H1 (cell line): ENCODE measurements at regions not wholly inside any gene's neighbourhood (a gene's known extent, or its start where the extent isn't known, plus 50 kb on each side); places are given as distances from the start of the nearest gene placed in this dataset.

ENCODE experiments used
- CTCF ChIA-PET: fragments of 300-600 bp; sonication (Branson Sonifier 250); formaldehyde crosslinking; loops from one replicate; lab custom pipeline; 2021; ENCODE audit not compliant: partially characterized antibody; lab: Charles Lee
- POLR2A ChIA-PET: fragments of 300-600 bp; sonication (Branson Sonifier 250); formaldehyde crosslinking; loops from one replicate; lab custom pipeline; 2021; ENCODE audit warnings: inconsistent platforms; ENCODE audit not compliant: partially characterized antibody; lab: Charles Lee
- DNase-seq, 2 experiments: peaks; one replicate each; pipeline versions ENCODE4 v3.0.0 to v3.0.0-alpha.2; 2010 to 2022; ENCODE audit warnings: low spot score in 2 of 2, low read depth in 1 of 2, mixed read lengths in 1 of 2
- FAIRE-seq: peaks from 2 replicates; lab custom pipeline; 2011; peaks lifted over from hg19 to GRCh38; lab: Jason Lieb, UNC
- H2AFZ ChIP-seq: 2 replicates; pipeline ENCODE4 v1.8.1; 2012; ENCODE audit warnings: low read length, inconsistent platforms
- H2AK5ac ChIP-seq: 2 replicates; pipeline ENCODE4 v1.6.1; 2013; ENCODE audit warnings: low read depth, low read length
- H2BK120ac ChIP-seq: replicated peaks from 2 replicates; pipeline ENCODE3; 2013; ENCODE audit warnings: low read depth, low read length, inconsistent platforms
- H2BK12ac ChIP-seq: 2 replicates; pipeline ENCODE4 v1.6.1; 2013; ENCODE audit warnings: low read depth, low read length
- H2BK15ac ChIP-seq: 2 replicates; pipeline ENCODE4 v1.6.1; 2013; ENCODE audit warnings: low read length
- H2BK20ac ChIP-seq: 2 replicates; pipeline ENCODE4 v1.6.1; 2013; ENCODE audit warnings: low read length
- H2BK5ac ChIP-seq: 2 replicates; pipeline ENCODE4 v1.6.1; 2013; ENCODE audit warnings: low read depth, low read length
- H3K14ac ChIP-seq: 2 replicates; pipeline ENCODE4 v1.6.1; 2013; ENCODE audit warnings: inconsistent platforms; ENCODE audit not compliant: insufficient read length
- H3K18ac ChIP-seq: 2 replicates; pipeline ENCODE4 v1.6.1; 2013; ENCODE audit warnings: low read length; ENCODE audit errors: extremely low read depth
- H3K23ac ChIP-seq: 2 replicates; pipeline ENCODE4 v1.6.1; 2013; ENCODE audit warnings: inconsistent platforms; ENCODE audit not compliant: insufficient read length
- H3K23me2 ChIP-seq: 2 replicates; pipeline ENCODE4 v1.6.1; 2013; ENCODE audit warnings: low read depth, low read length
- H3K27ac ChIP-seq: 2 replicates; pipeline ENCODE4 v1.6.1; 2011; ENCODE audit warnings: low read depth, low read length, inconsistent platforms
- H3K27me3 ChIP-seq, 4 experiments: replicated peaks in 1 of 4; 1 replicate in 1 of 4; 2 replicates in 3 of 4; pipeline versions ENCODE4 v1.6.1 to v1.8.1; 2011 to 2013; ENCODE audit warnings: low read length in 3 of 4, mild to moderate bottlenecking in 3 of 4, inconsistent platforms in 2 of 4, mixed read lengths in 2 of 4, moderate library complexity in 1 of 4; ENCODE audit not compliant: control insufficient read depth in 3 of 4, insufficient read depth in 3 of 4; ENCODE audit errors: extremely low read depth in 1 of 4
- H3K36me3 ChIP-seq, 4 experiments: 2 replicates each; pipeline versions ENCODE4 v1.6.1 to v1.8.1; 2011 to 2013; ENCODE audit warnings: mild to moderate bottlenecking in 4 of 4, low read length in 3 of 4, moderate library complexity in 2 of 4, control low read depth in 1 of 4, inconsistent platforms in 1 of 4; ENCODE audit not compliant: insufficient read depth in 4 of 4, control insufficient read depth in 2 of 4
- H3K4ac ChIP-seq: replicated peaks from 2 replicates; pipeline ENCODE3; 2013; ENCODE audit warnings: low read length, low read depth, mixed read lengths, inconsistent platforms; ENCODE audit not compliant: insufficient read length
- H3K4me1 ChIP-seq, 4 experiments: replicated peaks in 1 of 4; 1 replicate in 1 of 4; 2 replicates in 3 of 4; pipeline versions ENCODE4 v1.6.1 to v1.8.1; 2011 to 2013; ENCODE audit warnings: low read length in 3 of 4, inconsistent platforms in 2 of 4, mixed read lengths in 1 of 4; ENCODE audit not compliant: insufficient read depth in 4 of 4, control insufficient read depth in 3 of 4
- H3K4me2 ChIP-seq, 2 experiments: 2 replicates each; pipeline versions ENCODE4 v1.6.1 to v1.8.1; 2011 to 2013; ENCODE audit warnings: low read depth in 2 of 2, low read length in 2 of 2, control low read depth in 1 of 2, inconsistent platforms in 1 of 2, mild to moderate bottlenecking in 1 of 2; ENCODE audit not compliant: insufficient read depth in 1 of 2
- H3K4me3 ChIP-seq, 4 experiments: fragments of 200-600, 300-600 bp in 1 of 4; sonication (generic), shearing (Covaris generic), sonication (Bioruptor Twin) in 1 of 4; 2 replicates each; pipeline versions ENCODE4 v1.5.1 to v1.8.1; 2011 to 2016; ENCODE audit warnings: low read length in 4 of 4, low read depth in 3 of 4, control low read depth in 2 of 4, inconsistent platforms in 2 of 4, mild to moderate bottlenecking in 2 of 4, mixed read lengths in 1 of 4, moderate library complexity in 1 of 4; ENCODE audit not compliant: insufficient read depth in 2 of 4; ENCODE audit errors: extremely low read depth in 1 of 4
- H3K56ac ChIP-seq: replicated peaks from 2 replicates; pipeline ENCODE3; 2013; ENCODE audit warnings: low read depth, mild to moderate bottlenecking, mixed read lengths, low read length, inconsistent platforms; ENCODE audit not compliant: insufficient read length
- H3K79me1 ChIP-seq: 2 replicates; pipeline ENCODE4 v1.6.1; 2013; ENCODE audit warnings: low read depth, low read length, control low read depth
- H3K79me2 ChIP-seq, 2 experiments: 2 replicates each; pipeline versions ENCODE4 v1.6.1 to v1.8.1; 2012 to 2013; ENCODE audit warnings: low read length in 2 of 2, mild to moderate bottlenecking in 2 of 2, inconsistent platforms in 1 of 2; ENCODE audit not compliant: insufficient read depth in 2 of 2, control insufficient read depth in 1 of 2
- H3K9ac ChIP-seq, 4 experiments: replicated peaks in 1 of 4; 1 replicate in 1 of 4; 2 replicates in 3 of 4; pipeline versions ENCODE4 v1.6.1 to v1.8.1; 2011 to 2013; ENCODE audit warnings: low read depth in 3 of 4, low read length in 3 of 4, control low read depth in 2 of 4, mild to moderate bottlenecking in 2 of 4, moderate library complexity in 2 of 4, inconsistent platforms in 1 of 4; ENCODE audit errors: extremely low read depth in 1 of 4
- H3K9me3 ChIP-seq, 2 experiments: 2 replicates each; pipeline versions ENCODE4 v1.6.1 to v1.8.1; 2012 to 2013; ENCODE audit warnings: mild to moderate bottlenecking in 2 of 2, moderate library complexity in 2 of 2, control low read depth in 1 of 2, inconsistent platforms in 1 of 2, low read depth in 1 of 2, low read length in 1 of 2, mixed read lengths in 1 of 2; ENCODE audit not compliant: insufficient read depth in 2 of 2
- H4K20me1 ChIP-seq, 2 experiments: replicated peaks in 1 of 2; 2 replicates each; pipeline versions ENCODE3 to v1.8.1; 2011 to 2013; ENCODE audit warnings: inconsistent platforms in 2 of 2, low read length in 2 of 2, mild to moderate bottlenecking in 1 of 2; ENCODE audit not compliant: insufficient read depth in 2 of 2, control insufficient read depth in 1 of 2
- H4K5ac ChIP-seq: 2 replicates; pipeline ENCODE4 v1.6.1; 2013; ENCODE audit warnings: low read length, low read depth, mixed read lengths, inconsistent platforms; ENCODE audit not compliant: insufficient read length
- H4K8ac ChIP-seq: 2 replicates; pipeline ENCODE4 v1.8.0; 2013; ENCODE audit warnings: mild to moderate bottlenecking, moderate library complexity, low read length, inconsistent platforms; ENCODE audit not compliant: insufficient read depth; ENCODE audit errors: extremely low read depth
- H4K91ac ChIP-seq: replicated peaks from 2 replicates; pipeline ENCODE3; 2013; ENCODE audit warnings: low read length, mixed read lengths, inconsistent platforms; ENCODE audit not compliant: insufficient read length
- ASH2L ChIP-seq: fragments of 200-600, 300-600 bp; sonication (generic); IDR thresholded peaks from one replicate; pipeline ENCODE4 v1.7.1; 2017; ENCODE audit warnings: low read length
- BRCA1 ChIP-seq: IDR thresholded peaks from 2 replicates; pipeline ENCODE4 v1.6.1; 2012; ENCODE audit warnings: low read depth, low read length, improper control_type of control experiment
- CHD1 ChIP-seq: IDR thresholded peaks from 2 replicates; pipeline ENCODE4 v1.6.1; 2012; ENCODE audit warnings: low read depth, low read length, improper control_type of control experiment
- CTBP2 ChIP-seq: IDR thresholded peaks from 2 replicates; pipeline ENCODE4 v1.7.0; 2011; ENCODE audit warnings: borderline replicate concordance, mild to moderate bottlenecking, moderate library complexity, mixed read lengths, low read length; ENCODE audit not compliant: insufficient read depth, insufficient read length
- RNF2 ChIP-seq: fragments of 200-900, 300-1000 bp; sonication (generic); IDR thresholded peaks from 2 replicates; pipeline ENCODE4 v1.7.1; 2016; ENCODE audit warnings: borderline replicate concordance, low read depth, mild to moderate bottlenecking, antibody characterized with exemption, low read length; ENCODE audit not compliant: poor library complexity, severe bottlenecking; ENCODE audit errors: missing control alignments
- SIRT6 ChIP-seq: IDR thresholded peaks from one replicate; pipeline ENCODE4 v1.7.1; 2012; ENCODE audit warnings: low read length, inconsistent platforms
- SP2 ChIP-seq: IDR thresholded peaks from 2 replicates; pipeline ENCODE4 v1.6.1; 2012; ENCODE audit warnings: mild to moderate bottlenecking, low read length, inconsistent platforms
- SP4 ChIP-seq: IDR thresholded peaks from 2 replicates; pipeline ENCODE4 v1.6.1; 2012; ENCODE audit warnings: low read length, inconsistent platforms
- TAF7 ChIP-seq: optimal IDR thresholded peaks from 2 replicates; pipeline ENCODE3; 2011; ENCODE audit warnings: low read depth, mild to moderate bottlenecking, inconsistent platforms, low read length, moderate library complexity, borderline replicate concordance
- TBP ChIP-seq: IDR thresholded peaks from 2 replicates; pipeline ENCODE4 v1.6.1; 2011; ENCODE audit warnings: low read depth, low read length, improper control_type of control experiment
- WGBS, 2 experiments: shearing (Covaris generic) in 1 of 2; methylation state at CpG; one replicate each; pipeline versions ENCODE4 v1.1.6 to v1.1.7; 2013 to 2015; ENCODE audit warnings: low lambda C conversion rate in 2 of 2, mixed read lengths in 2 of 2, inconsistent platforms in 1 of 2, low coverage in 1 of 2, missing lambda C conversion rate in 1 of 2; ENCODE audit not compliant: insufficient replicate concordance in 2 of 2, insufficient coverage in 1 of 2, insufficient read length in 1 of 2; ENCODE audit errors: extremely low coverage in 1 of 2, missing lambda C conversion rate in 1 of 2; 5-methylcytosine and 5-hydroxymethylcytosine counted together

- H3K23ac ChIP-seq: no peak overlapping the region
- no peak overlapping the region for H3K4me2 ChIP-seq
- no peak overlapping the region for H2AK5ac ChIP-seq
- no peak overlapping the region for H3K9ac ChIP-seq
- H2AFZ ChIP-seq: no peak overlapping the region
- H2BK20ac ChIP-seq: no peak overlapping the region
- H4K5ac ChIP-seq: no peak overlapping the region
- H3K79me2 ChIP-seq: no peaks in the 10 kb centered on the region
- DNase-seq: no peak
- H3K4ac ChIP-seq: no peak overlapping the region
- H3K79me1 ChIP-seq: no peaks in the 10 kb centered on the region
- no peak overlapping the region for H2BK12ac ChIP-seq
- no peak overlapping the region for H3K27ac ChIP-seq
- H2BK120ac ChIP-seq: no peak overlapping the region
- H3K14ac ChIP-seq: no peak overlapping the region
- ChIA-PET POLR2A (no interaction called here), CTCF (interaction anchor here (0.9 kb wide), 1 partner anchor 11 kb away, joined by 3 read pairs; no protein-coding TSS in a partner anchor)
- no peak overlapping the region for H2BK15ac ChIP-seq
- no peak overlapping the region for H3K4me3 ChIP-seq
- no peak overlapping the region for H4K8ac ChIP-seq
- no peaks in the 10 kb centered on the region for H3K36me3 ChIP-seq
- H4K91ac ChIP-seq: no peak overlapping the region
- no peak overlapping the region for H3K56ac ChIP-seq
- no peak overlapping the region for H3K18ac ChIP-seq
- no peaks in the 10 kb centered on the region for H3K4me1 ChIP-seq
- WGBS, 2 experiments: 96% methylated on average over 3 of the region's 3 CpGs; no CpG with 5 or more reads in 1 of the 2 experiments
- H2BK5ac ChIP-seq: no peak overlapping the region
- TF ChIP-seq BRCA1 (no peak), RNF2 (no peak), ASH2L (no peak), SIRT6 (no peak), TBP (no peak), CTBP2 (no peak), TAF7 (no peak), SP2 (no peak), CHD1 (no peak), SP4 (no peak)
- H4K20me1 ChIP-seq: no peaks in the 10 kb centered on the region
- FAIRE-seq: no peak
- no peaks in the 10 kb centered on the region for H3K23me2 ChIP-seq
- H3K9me3 ChIP-seq: no peaks in the 10 kb centered on the region
- H3K27me3 ChIP-seq: no peaks in the 10 kb centered on the region
These were observed 176.2 kb upstream of the CNR1 start for GRCh38 chr6:88342336-88342735.
